ENCODE measurements at regions not wholly inside any gene's neighbourhood (a gene's known extent, or its start where the extent isn't known, plus 50 kb on each side); places are given as distances from the start of the nearest gene placed in this dataset.

DNA sequence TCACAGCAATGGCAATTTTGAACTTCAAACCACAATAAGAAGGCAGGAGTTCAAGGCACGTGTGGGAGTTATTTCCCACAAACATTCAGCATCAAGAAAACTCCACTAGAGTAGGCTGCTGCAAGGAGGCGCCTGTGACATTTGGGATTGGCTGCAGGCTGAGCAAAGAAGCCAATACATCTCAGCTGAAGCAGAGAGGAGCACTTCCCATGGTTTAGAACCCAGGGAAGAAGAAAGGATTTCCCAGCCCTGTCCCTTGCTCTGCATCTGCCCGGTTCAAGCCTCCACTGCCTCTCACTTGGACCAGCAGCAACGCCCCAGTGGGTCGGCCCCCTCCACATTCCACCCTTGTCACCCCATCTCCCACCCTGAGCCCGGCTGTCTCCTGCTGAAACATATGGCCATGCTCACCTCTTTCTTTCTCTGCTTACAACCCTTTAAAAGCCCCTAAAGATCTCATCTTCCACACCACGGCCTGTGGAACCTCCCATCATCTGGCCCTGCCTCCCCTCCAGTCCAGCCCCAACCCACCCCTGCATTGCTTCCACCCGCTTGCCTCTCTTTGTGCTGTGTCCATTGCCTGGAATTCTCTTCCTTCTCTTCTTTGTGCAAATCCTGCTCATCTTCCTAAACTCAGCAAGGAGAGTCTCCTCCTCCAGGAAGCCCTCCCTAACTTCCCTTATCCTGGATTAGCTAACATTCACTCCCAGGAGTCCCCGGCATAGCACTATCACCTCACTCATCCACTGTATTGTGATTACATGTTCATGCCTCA, 128.3 kb downstream of the ANKRD60 start:
- H3K9ac ChIP-seq (ENCODE audit: control insufficient read depth, extremely low read depth, insufficient read depth, low read length): no peak overlapping the region
- H4K20me1 ChIP-seq (ENCODE audit: control insufficient read depth, extremely low read depth, insufficient read depth, low read length): no peaks in the 10 kb centered on the region
- no peak overlapping the region for H2AFZ ChIP-seq (ENCODE audit: control insufficient read depth, low read length)
- H3K4me3 ChIP-seq (ENCODE audit: control insufficient read depth in 2 of 3, extremely low read depth in 1 of 3, insufficient read depth in 2 of 3, low read depth in 1 of 3, low read length in 3 of 3): no peak overlapping the region
- H3K9me3 ChIP-seq (ENCODE audit: control insufficient read depth, low read depth, low read length): no peaks in the 10 kb centered on the region
- H3K4me2 ChIP-seq (ENCODE audit: control insufficient read depth, extremely low read depth, insufficient read depth, low read depth, low read length): no peak overlapping the region
- peaks cover 32% of the 10 kb centered on the region for H3K27me3 ChIP-seq (ENCODE audit: control insufficient read depth, extremely low read depth, insufficient read depth, low read length)
- peaks cover 26% of the 10 kb centered on the region for H3K4me1 ChIP-seq (ENCODE audit: control insufficient read depth, extremely low read depth, insufficient read depth, low read length)
- peaks cover 3% of the 10 kb centered on the region for H3K9me1 ChIP-seq (ENCODE audit: control insufficient read depth, extremely low read depth, insufficient read depth, low read length)
- TF ChIP-seq, protein P1, sequence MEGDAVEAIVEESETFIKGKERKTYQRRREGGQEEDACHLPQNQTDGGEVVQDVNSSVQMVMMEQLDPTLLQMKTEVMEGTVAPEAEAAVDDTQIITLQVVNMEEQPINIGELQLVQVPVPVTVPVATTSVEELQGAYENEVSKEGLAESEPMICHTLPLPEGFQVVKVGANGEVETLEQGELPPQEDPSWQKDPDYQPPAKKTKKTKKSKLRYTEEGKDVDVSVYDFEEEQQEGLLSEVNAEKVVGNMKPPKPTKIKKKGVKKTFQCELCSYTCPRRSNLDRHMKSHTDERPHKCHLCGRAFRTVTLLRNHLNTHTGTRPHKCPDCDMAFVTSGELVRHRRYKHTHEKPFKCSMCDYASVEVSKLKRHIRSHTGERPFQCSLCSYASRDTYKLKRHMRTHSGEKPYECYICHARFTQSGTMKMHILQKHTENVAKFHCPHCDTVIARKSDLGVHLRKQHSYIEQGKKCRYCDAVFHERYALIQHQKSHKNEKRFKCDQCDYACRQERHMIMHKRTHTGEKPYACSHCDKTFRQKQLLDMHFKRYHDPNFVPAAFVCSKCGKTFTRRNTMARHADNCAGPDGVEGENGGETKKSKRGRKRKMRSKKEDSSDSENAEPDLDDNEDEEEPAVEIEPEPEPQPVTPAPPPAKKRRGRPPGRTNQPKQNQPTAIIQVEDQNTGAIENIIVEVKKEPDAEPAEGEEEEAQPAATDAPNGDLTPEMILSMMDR (optimal IDR thresholded peaks at IDR 0.05 in 1 of 3, IDR thresholded peaks at IDR 0.05 in 1 of 3, conservative IDR thresholded peaks at IDR 0.05 in 1 of 3; ENCODE audit: extremely low read depth in 1 of 3, insufficient read depth in 2 of 3, low read length in 3 of 3): no peak
- no peak for TF ChIP-seq EZH2 (IDR thresholded peaks at IDR 0.05; ENCODE audit: low read length)
- DNase-seq (ENCODE audit: low read depth, low spot score): no peak
- H3K79me2 ChIP-seq (ENCODE audit: control insufficient read depth, insufficient read depth, low read length): no peaks in the 10 kb centered on the region
- dilution Hi-C loops (cut with MboI; ENCODE audit: extremely low pct_ligation_motif_present, low sequenced_read_pairs): no loop called here
- H3K36me3 ChIP-seq (ENCODE audit: control insufficient read depth in 2 of 2, extremely low read depth in 1 of 2, insufficient read depth in 2 of 2, low read length in 2 of 2): no peaks in the 10 kb centered on the region
- H3K27ac ChIP-seq (ENCODE audit: control insufficient read depth, insufficient read depth, low read length): no peak overlapping the region
- no peak for FAIRE-seq

DNA sequence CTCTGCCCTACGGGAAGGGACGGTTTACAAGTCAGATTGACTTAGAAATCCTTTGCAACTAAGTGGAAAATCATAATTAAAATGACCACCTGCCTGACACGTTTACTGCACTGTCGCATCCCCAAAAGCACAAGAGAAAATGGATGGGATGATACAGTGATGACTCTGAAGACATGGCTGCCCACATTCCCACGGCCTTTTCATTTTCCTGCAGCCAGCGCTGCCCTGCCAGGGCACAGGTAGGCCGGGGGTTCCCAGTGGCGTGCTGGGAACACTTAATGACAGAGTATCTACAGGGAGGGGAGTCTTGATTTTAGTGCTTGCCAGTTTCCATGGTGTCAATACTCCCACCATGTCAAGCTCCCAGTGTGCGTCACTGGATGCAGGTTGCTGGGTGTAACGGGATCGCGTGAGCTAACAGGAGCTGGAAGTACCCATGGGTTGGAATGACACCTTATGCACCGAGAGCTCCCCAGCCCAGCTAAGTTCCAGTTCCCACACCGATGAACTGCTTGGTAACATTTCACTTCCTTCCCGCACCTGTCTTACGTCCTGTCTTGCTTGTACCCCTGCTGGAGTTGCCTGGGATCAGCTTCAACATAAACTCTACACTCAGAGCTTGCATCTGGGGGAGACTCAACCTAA, 129.0 kb downstream of the ANKRD60 start:
- Histone ChIP-seq H3K4me2 (ENCODE audit: control insufficient read depth, extremely low read depth, insufficient read depth, low read depth, low read length) (no peak overlapping the region), H3K79me2 (ENCODE audit: control insufficient read depth, insufficient read depth, low read length) (no peaks in the 10 kb centered on the region), H3K27ac (ENCODE audit: control insufficient read depth, insufficient read depth, low read length) (no peak overlapping the region), H3K27me3 (ENCODE audit: control insufficient read depth, extremely low read depth, insufficient read depth, low read length) (peaks cover 37% of the 10 kb centered on the region), H3K9me1 (ENCODE audit: control insufficient read depth, extremely low read depth, insufficient read depth, low read length) (peaks cover 3% of the 10 kb centered on the region), H3K4me1 (ENCODE audit: control insufficient read depth, extremely low read depth, insufficient read depth, low read length) (peaks cover 26% of the 10 kb centered on the region), H3K4me3 (ENCODE audit: control insufficient read depth in 2 of 3, extremely low read depth in 1 of 3, insufficient read depth in 2 of 3, low read depth in 1 of 3, low read length in 3 of 3) (no peak overlapping the region), H3K9me3 (ENCODE audit: control insufficient read depth, low read depth, low read length) (no peaks in the 10 kb centered on the region), H4K20me1 (ENCODE audit: control insufficient read depth, extremely low read depth, insufficient read depth, low read length) (no peaks in the 10 kb centered on the region), H3K36me3 (ENCODE audit: control insufficient read depth in 2 of 2, extremely low read depth in 1 of 2, insufficient read depth in 2 of 2, low read length in 2 of 2) (no peaks in the 10 kb centered on the region), H2AFZ (ENCODE audit: control insufficient read depth, low read length) (no peak overlapping the region), H3K9ac (ENCODE audit: control insufficient read depth, extremely low read depth, insufficient read depth, low read length) (no peak overlapping the region)
- FAIRE-seq (no peak), DNase-seq (ENCODE audit: low read depth, low spot score) (no peak)
- no peak for TF ChIP-seq EZH2 (IDR thresholded peaks at IDR 0.05; ENCODE audit: low read length)
- TF ChIP-seq, protein P1 (optimal IDR thresholded peaks at IDR 0.05 in 1 of 3, IDR thresholded peaks at IDR 0.05 in 1 of 3, conservative IDR thresholded peaks at IDR 0.05 in 1 of 3; ENCODE audit: extremely low read depth in 1 of 3, insufficient read depth in 2 of 3, low read length in 3 of 3): no peak
- dilution Hi-C loops (cut with MboI; ENCODE audit: extremely low pct_ligation_motif_present, low sequenced_read_pairs): no loop called here
